Sigmoid colon (tissue), 4 donors: ENCODE measurements at regions not wholly inside any gene's neighbourhood (a gene's known extent, or its start where the extent isn't known, plus 50 kb on each side); places are given as distances from the start of the nearest gene placed in this dataset.

Source experiments
- POLR2A ChIP-seq, 2 donors: fragments of 450-650 bp; IDR thresholded peaks; one replicate each; pipeline ENCODE4 v1.6.1; 2016; ENCODE audit warnings: antibody characterized with exemption in 2 of 2, mild to moderate bottlenecking in 2 of 2, moderate library complexity in 2 of 2
- POLR2AphosphoS5 ChIP-seq, 4 donors: sonication (generic); formaldehyde crosslinking; IDR thresholded peaks; one replicate each; pipeline ENCODE4 v1.6.1; 2017; ENCODE audit warnings: antibody characterized with exemption in 4 of 4
- TF ChIP-seq, protein P1 (sequence below), 4 experiments: fragments of 450-650 bp in 3 of 4; fragments of 200-600 bp in 1 of 4; IDR thresholded peaks; one replicate each; pipeline ENCODE4 v1.5.1; 2016 to 2019; ENCODE audit warnings: antibody characterized with exemption in 4 of 4, mild to moderate bottlenecking in 3 of 4, moderate library complexity in 2 of 4

DNA sequence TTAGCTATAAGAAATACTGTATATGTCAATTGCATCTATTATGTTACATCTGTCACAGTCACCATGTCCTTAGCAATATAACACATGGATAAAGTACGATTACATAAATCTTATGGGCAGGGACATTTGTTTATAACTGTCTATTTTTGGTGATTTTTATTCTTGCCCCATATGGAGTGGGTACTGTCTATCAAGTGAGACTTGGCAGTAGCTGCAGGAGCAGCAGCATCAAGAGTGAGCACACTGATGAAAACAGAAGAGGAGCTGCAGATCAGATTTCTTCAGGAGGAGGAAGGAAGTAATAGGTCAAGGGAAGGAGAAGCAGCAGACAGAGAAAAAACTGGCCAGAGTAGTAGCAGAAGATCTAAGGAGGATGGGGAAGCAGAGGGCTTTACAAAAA, 516.7 kb downstream of the C6orf118 start:
- TF ChIP-seq, protein P1, sequence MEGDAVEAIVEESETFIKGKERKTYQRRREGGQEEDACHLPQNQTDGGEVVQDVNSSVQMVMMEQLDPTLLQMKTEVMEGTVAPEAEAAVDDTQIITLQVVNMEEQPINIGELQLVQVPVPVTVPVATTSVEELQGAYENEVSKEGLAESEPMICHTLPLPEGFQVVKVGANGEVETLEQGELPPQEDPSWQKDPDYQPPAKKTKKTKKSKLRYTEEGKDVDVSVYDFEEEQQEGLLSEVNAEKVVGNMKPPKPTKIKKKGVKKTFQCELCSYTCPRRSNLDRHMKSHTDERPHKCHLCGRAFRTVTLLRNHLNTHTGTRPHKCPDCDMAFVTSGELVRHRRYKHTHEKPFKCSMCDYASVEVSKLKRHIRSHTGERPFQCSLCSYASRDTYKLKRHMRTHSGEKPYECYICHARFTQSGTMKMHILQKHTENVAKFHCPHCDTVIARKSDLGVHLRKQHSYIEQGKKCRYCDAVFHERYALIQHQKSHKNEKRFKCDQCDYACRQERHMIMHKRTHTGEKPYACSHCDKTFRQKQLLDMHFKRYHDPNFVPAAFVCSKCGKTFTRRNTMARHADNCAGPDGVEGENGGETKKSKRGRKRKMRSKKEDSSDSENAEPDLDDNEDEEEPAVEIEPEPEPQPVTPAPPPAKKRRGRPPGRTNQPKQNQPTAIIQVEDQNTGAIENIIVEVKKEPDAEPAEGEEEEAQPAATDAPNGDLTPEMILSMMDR (IDR thresholded peaks at IDR 0.05): no peak
- TF ChIP-seq POLR2AphosphoS5 (IDR thresholded peaks at IDR 0.05) (no peak), POLR2A (IDR thresholded peaks at IDR 0.05) (no peak)
